ENCODE measurements at regions not wholly inside any gene's neighbourhood (a gene's known extent, or its start where the extent isn't known, plus 50 kb on each side); places are given as distances from the start of the nearest gene placed in this dataset.

- Mint-ChIP-seq H3K9me3 (ENCODE audit: unreplicated experiment) (peaks cover 5% of the 10 kb centered on the region), H3K27ac (ENCODE audit: low read depth, unreplicated experiment) (no peak overlapping the region), H3K36me3 (ENCODE audit: insufficient read depth, unreplicated experiment) (no peaks in the 10 kb centered on the region), H3K4me1 (ENCODE audit: insufficient read depth, unreplicated experiment) (peaks cover 11% of the 10 kb centered on the region), H3K4me3 (ENCODE audit: unreplicated experiment) (no peak overlapping the region), H3K27me3 (ENCODE audit: insufficient read depth, unreplicated experiment) (no peaks in the 10 kb centered on the region)
- ChIA-PET POLR2A (interaction anchor here (0.6 kb wide), 1 partner anchor 164 kb away, joined by 4 read pairs; no protein-coding TSS in a partner anchor), CTCF (interaction anchor here (0.5 to 5.7 kb wide), 2 partner anchors 12 to 378 kb away, joined by 4 to 41 read pairs; no protein-coding TSS in a partner anchor)
- DNase-seq (ENCODE audit: unreplicated experiment): no peak
- intact Hi-C loops (cut with micrococcal nuclease): no loop called here
- TF ChIP-seq CTCF (IDR thresholded peaks at IDR 0.05; ENCODE audit: unreplicated experiment): no peak
- BruUV-seq (replicated peaks): no TSS peak
These were observed 55.6 kb upstream of the BEND6 start for GRCh38 chr6:56899311-56899710.

- Mint-ChIP-seq H3K4me1 (ENCODE audit: insufficient read depth, unreplicated experiment) (peaks cover 9% of the 10 kb centered on the region), H3K36me3 (ENCODE audit: insufficient read depth, unreplicated experiment) (no peaks in the 10 kb centered on the region), H3K9me3 (ENCODE audit: unreplicated experiment) (peaks cover 5% of the 10 kb centered on the region), H3K27ac (ENCODE audit: low read depth, unreplicated experiment) (no peak overlapping the region), H3K4me3 (ENCODE audit: unreplicated experiment) (no peak overlapping the region), H3K27me3 (ENCODE audit: insufficient read depth, unreplicated experiment) (no peaks in the 10 kb centered on the region)
- intact Hi-C loops (cut with micrococcal nuclease): no loop called here
- DNase-seq (ENCODE audit: unreplicated experiment): no peak
- CTCF ChIA-PET: interaction anchor here (0.6 to 1.8 kb wide), 4 partner anchors 25 to 158 kb away, joined by 3 to 7 read pairs (median 4); no protein-coding TSS in a partner anchor
- TF ChIP-seq CTCF (IDR thresholded peaks at IDR 0.05; ENCODE audit: unreplicated experiment): no peak
- BruUV-seq (replicated peaks): no TSS peak
- POLR2A ChIA-PET: no interaction called here
These were observed 56.9 kb upstream of the BEND6 start for GRCh38 chr6:56897789-56898529.

- Mint-ChIP-seq H3K4me3 (ENCODE audit: unreplicated experiment) (no peak overlapping the region), H3K9me3 (ENCODE audit: unreplicated experiment) (peaks cover 5% of the 10 kb centered on the region), H3K36me3 (ENCODE audit: insufficient read depth, unreplicated experiment) (peaks cover 5% of the 10 kb centered on the region), H3K27ac (ENCODE audit: low read depth, unreplicated experiment) (no peak overlapping the region), H3K4me1 (ENCODE audit: insufficient read depth, unreplicated experiment) (peaks cover 6% of the 10 kb centered on the region), H3K27me3 (ENCODE audit: insufficient read depth, unreplicated experiment) (no peaks in the 10 kb centered on the region)
- peak; percentile 25 for DNase-seq (ENCODE audit: unreplicated experiment)
- no TSS peak for BruUV-seq (replicated peaks)
- ChIA-PET CTCF (interaction anchor here (0.6 to 2.9 kb wide), 4 partner anchors 11 to 130 kb away, joined by 3 to 40 read pairs (median 4); no protein-coding TSS in a partner anchor), POLR2A (interaction anchor here (0.6 to 1.3 kb wide), 2 partner anchors 24 to 130 kb away, joined by 3 read pairs; no protein-coding TSS in a partner anchor)
- no peak for TF ChIP-seq CTCF (IDR thresholded peaks at IDR 0.05; ENCODE audit: unreplicated experiment)
- intact Hi-C loops (cut with micrococcal nuclease): no loop called here
These were observed 63.2 kb upstream of the BEND6 start for GRCh38 chr6:56891754-56892153.

- BruUV-seq (replicated peaks): no TSS peak
- Mint-ChIP-seq H3K4me1 (ENCODE audit: insufficient read depth, unreplicated experiment) (peaks cover 6% of the 10 kb centered on the region), H3K27ac (ENCODE audit: low read depth, unreplicated experiment) (peak overlapping the region; percentile 57), H3K27me3 (ENCODE audit: insufficient read depth, unreplicated experiment) (no peaks in the 10 kb centered on the region), H3K9me3 (ENCODE audit: unreplicated experiment) (no peaks in the 10 kb centered on the region), H3K4me3 (ENCODE audit: unreplicated experiment) (no peak overlapping the region), H3K36me3 (ENCODE audit: insufficient read depth, unreplicated experiment) (peaks cover 5% of the 10 kb centered on the region)
- ChIA-PET CTCF (interaction anchor here (0.5 to 2.9 kb wide), 4 partner anchors 12 to 141 kb away, joined by 3 to 40 read pairs (median 6); no protein-coding TSS in a partner anchor), POLR2A (interaction anchor here (0.6 to 1.2 kb wide), 5 partner anchors 13 to 129 kb away, joined by 3 read pairs; no protein-coding TSS in a partner anchor)
- DNase-seq (ENCODE audit: unreplicated experiment): peak; percentile 66
- intact Hi-C loops (cut with micrococcal nuclease): no loop called here
- no peak for TF ChIP-seq CTCF (IDR thresholded peaks at IDR 0.05; ENCODE audit: unreplicated experiment)
These were observed 64.1 kb upstream of the BEND6 start for GRCh38 chr6:56890683-56891429.

Measured in MCF 10A (cell line).